GM19099 (cell line): ENCODE measurements at regions not wholly inside any gene's neighbourhood (a gene's known extent, or its start where the extent isn't known, plus 50 kb on each side); places are given as distances from the start of the nearest gene placed in this dataset.

Source experiments
- POLR2A ChIP-seq: IDR thresholded peaks from 3 replicates; pipeline ENCODE4 v1.6.1; 2011; ENCODE audit warnings: low read depth; ENCODE audit not compliant: insufficient read length; ENCODE audit errors: extremely low read depth

GRCh38 chr14:73800970-73801515 is 50.6 kb upstream of the PTGR2 start:
- no peak for TF ChIP-seq POLR2A

- TF ChIP-seq POLR2A = no peak
These were observed 53.9 kb upstream of the PTGR2 start for GRCh38 chr14:73797543-73798265.

GRCh38 chr14:73796893-73797542 is 54.6 kb upstream of the PTGR2 start:
- no peak for TF ChIP-seq POLR2A

GRCh38 chr14:73796415-73796814 is 55.2 kb upstream of the PTGR2 start:
- TF ChIP-seq POLR2A = no peak

GRCh38 chr14:73795974-73796373 is 55.7 kb upstream of the PTGR2 start:
- no peak for TF ChIP-seq POLR2A

- no peak for TF ChIP-seq POLR2A
These were observed 56.2 kb upstream of the PTGR2 start for GRCh38 chr14:73795466-73795865.

GRCh38 chr14:73794146-73794545 is 57.5 kb upstream of the PTGR2 start:
- TF ChIP-seq POLR2A = no peak

GRCh38 chr14:73792481-73792880 is 59.1 kb upstream of the PTGR2 start:
- TF ChIP-seq POLR2A = no peak

GRCh38 chr14:73789989-73790581 is 61.5 kb upstream of the PTGR2 start:
- no peak for TF ChIP-seq POLR2A

GRCh38 chr14:73788701-73789551 is 62.7 kb upstream of the PTGR2 start:
- no peak for TF ChIP-seq POLR2A

GRCh38 chr14:73788317-73788598 is 63.4 kb upstream of the PTGR2 start:
- no peak for TF ChIP-seq POLR2A

- TF ChIP-seq POLR2A = peak; percentile 19
These were observed 63.9 kb upstream of the PTGR2 start for GRCh38 chr14:73787486-73788316.

GRCh38 chr14:73786636-73787485 is 64.8 kb upstream of the PTGR2 start:
- TF ChIP-seq POLR2A = peak; percentile 61
